ENCODE measurements at regions not wholly inside any gene's neighbourhood (a gene's known extent, or its start where the extent isn't known, plus 50 kb on each side); places are given as distances from the start of the nearest gene placed in this dataset.

DNA sequence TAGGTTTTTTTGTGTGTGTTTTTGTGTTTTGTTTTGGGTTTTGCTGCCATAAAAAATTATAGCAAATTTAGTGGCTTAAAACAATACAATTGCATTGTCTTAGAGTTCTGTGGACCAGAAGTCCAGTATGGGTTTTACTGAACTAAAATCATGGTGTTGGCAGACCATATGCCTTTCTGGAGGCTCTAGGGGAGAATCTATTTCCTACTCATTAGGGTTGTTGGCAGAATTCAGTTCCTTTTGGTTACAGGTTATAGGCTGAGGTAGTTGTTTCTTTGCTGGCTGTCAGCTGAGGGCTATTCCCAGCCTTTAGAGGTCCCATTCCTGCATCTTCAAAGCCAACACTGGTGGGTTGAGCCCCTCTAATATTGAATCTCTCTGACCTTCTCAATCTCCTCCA lies 181.3 kb downstream of the IBTK start:
- TF ChIP-seq POLR2A (IDR thresholded peaks at IDR 0.05) (no peak), CTCF (IDR thresholded peaks at IDR 0.05) (no peak)
